Colonic mucosa (tissue), 4 donors: ENCODE measurements at regions not wholly inside any gene's neighbourhood (a gene's known extent, or its start where the extent isn't known, plus 50 kb on each side); places are given as distances from the start of the nearest gene placed in this dataset.

Source experiments
- DNase-seq: peaks from one replicate; pipeline ENCODE4 v3.0.0-alpha.2; 2020
- H3K27ac ChIP-seq: fragments of 200-600 bp; one replicate; pipeline ENCODE4 v1.8.0; 2021
- H3K27me3 ChIP-seq: fragments of 200-600 bp; one replicate; pipeline ENCODE4 v1.8.0; 2021
- H3K36me3 ChIP-seq: fragments of 200-600 bp; one replicate; pipeline ENCODE4 v1.8.0; 2021
- H3K4me1 ChIP-seq: fragments of 200-600 bp; one replicate; pipeline ENCODE4 v1.8.0; 2021; ENCODE audit warnings: mild to moderate bottlenecking
- H3K4me3 ChIP-seq: fragments of 200-600 bp; one replicate; pipeline ENCODE4 v1.8.0; 2021
- H3K9ac ChIP-seq, 2 donors: one replicate each; pipeline ENCODE4 v1.7.0; 2013; ENCODE audit warnings: control low read depth in 2 of 2, low read depth in 2 of 2, low read length in 2 of 2
- H3K9me3 ChIP-seq: fragments of 200-600 bp; one replicate; pipeline ENCODE4 v1.8.0; 2021
- intact Hi-C: fragments of 100-400 bp; cut with DNase I; formaldehyde crosslinking; loops from one replicate; pipeline ENCODE4 v1.14.1; 2022
- TF ChIP-seq, protein P1 (sequence below): fragments of 200-600 bp; IDR thresholded peaks from one replicate; pipeline ENCODE4 v1.8.0; 2022; ENCODE audit warnings: antibody characterized with exemption, mild to moderate bottlenecking
- donor health status: healthy.
- donor health status: DM: no; HTN: no; CAD: no.
- donor health status: DM: no; HTN: no; CAD: no.

DNA sequence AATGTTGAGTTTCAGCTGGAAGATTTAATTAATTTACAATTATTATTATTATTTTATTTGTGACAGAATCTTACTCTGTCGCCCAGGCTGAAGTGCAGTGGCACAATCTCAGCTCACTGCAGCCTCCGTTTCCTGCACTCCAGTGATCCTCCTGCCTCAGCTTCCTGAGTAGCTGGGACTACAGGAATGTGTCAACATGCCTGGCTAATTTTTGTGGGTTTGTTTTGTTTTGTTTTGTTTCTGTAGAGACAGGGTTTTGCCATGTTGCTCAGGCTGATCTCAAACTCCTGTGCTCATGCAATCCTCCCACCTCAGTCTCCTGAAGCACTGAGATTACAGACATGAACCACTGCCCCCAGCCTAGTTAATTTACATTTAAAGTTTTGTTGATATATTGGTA lies 93.8 kb upstream of the MEOX2 start:
- no peak overlapping the region for H3K4me3 ChIP-seq
- no peak for DNase-seq

DNA sequence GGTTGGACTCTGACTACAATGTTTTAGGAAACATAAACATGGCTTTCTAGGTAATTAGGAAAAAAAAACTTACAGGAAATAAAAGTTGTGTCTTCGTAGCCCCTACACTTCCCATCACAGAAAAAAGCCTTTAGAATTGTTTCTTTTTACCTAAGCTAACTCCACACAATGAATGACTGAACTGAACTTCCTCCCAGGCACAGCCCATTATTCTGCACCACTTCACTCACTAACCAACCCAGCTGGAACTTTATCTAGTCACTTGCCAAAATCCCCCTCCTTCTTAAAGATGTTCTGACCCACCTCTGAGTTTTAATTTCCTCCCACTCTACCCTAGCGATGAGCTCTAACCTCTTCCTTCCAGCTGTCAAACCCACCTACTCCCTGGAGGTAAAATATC lies 91.7 kb upstream of the MEOX2 start:
- Histone ChIP-seq H3K9ac (no peak overlapping the region), H3K27me3 (no peaks in the 10 kb centered on the region), H3K36me3 (no peaks in the 10 kb centered on the region), H3K4me3 (no peak overlapping the region), H3K4me1 (no peaks in the 10 kb centered on the region), H3K27ac (no peak overlapping the region), H3K9me3 (no peaks in the 10 kb centered on the region)
- TF ChIP-seq, protein P1, sequence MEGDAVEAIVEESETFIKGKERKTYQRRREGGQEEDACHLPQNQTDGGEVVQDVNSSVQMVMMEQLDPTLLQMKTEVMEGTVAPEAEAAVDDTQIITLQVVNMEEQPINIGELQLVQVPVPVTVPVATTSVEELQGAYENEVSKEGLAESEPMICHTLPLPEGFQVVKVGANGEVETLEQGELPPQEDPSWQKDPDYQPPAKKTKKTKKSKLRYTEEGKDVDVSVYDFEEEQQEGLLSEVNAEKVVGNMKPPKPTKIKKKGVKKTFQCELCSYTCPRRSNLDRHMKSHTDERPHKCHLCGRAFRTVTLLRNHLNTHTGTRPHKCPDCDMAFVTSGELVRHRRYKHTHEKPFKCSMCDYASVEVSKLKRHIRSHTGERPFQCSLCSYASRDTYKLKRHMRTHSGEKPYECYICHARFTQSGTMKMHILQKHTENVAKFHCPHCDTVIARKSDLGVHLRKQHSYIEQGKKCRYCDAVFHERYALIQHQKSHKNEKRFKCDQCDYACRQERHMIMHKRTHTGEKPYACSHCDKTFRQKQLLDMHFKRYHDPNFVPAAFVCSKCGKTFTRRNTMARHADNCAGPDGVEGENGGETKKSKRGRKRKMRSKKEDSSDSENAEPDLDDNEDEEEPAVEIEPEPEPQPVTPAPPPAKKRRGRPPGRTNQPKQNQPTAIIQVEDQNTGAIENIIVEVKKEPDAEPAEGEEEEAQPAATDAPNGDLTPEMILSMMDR, result no peak
- intact Hi-C loops, result no loop called here
- no peak for DNase-seq

More for the DNA sequence above, 93.8 kb upstream of the MEOX2 start:
- H3K27me3 ChIP-seq, result no peaks in the 10 kb centered on the region
- H3K4me1 ChIP-seq, result no peaks in the 10 kb centered on the region
- H3K27ac ChIP-seq, result no peak overlapping the region
- H3K9ac ChIP-seq, result no peak overlapping the region
- no peaks in the 10 kb centered on the region for H3K9me3 ChIP-seq
- no peaks in the 10 kb centered on the region for H3K36me3 ChIP-seq
- intact Hi-C loops, result no loop called here
- TF ChIP-seq, protein P1, result no peak

DNA sequence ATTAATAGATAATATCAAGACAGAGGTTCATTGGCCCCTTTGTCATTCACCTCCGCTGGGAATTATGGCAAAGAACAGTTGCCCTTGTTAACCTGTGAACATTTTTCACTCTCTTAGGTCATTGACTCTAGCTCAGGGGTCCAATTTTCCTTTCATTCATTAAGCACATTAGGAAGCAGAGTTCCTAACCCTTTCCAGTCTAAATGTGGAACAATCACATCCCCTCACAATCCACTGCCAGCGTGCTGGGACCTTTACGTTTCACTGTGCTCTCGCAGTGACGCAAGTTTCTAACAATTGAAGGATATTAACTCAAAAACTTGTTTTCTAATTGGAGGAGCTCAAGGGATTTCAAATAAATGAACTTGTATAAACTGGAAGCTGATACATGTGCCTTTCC lies 79.3 kb upstream of the MEOX2 start:
- no peaks in the 10 kb centered on the region for H3K4me1 ChIP-seq
- H3K9ac ChIP-seq, result no peak overlapping the region
- no peaks in the 10 kb centered on the region for H3K36me3 ChIP-seq
- no peaks in the 10 kb centered on the region for H3K9me3 ChIP-seq
- TF ChIP-seq, protein P1, result no peak
- no peak overlapping the region for H3K27ac ChIP-seq
- H3K27me3 ChIP-seq, result no peaks in the 10 kb centered on the region
- intact Hi-C loops, result no loop called here
- DNase-seq, result no peak
- no peak overlapping the region for H3K4me3 ChIP-seq

DNA sequence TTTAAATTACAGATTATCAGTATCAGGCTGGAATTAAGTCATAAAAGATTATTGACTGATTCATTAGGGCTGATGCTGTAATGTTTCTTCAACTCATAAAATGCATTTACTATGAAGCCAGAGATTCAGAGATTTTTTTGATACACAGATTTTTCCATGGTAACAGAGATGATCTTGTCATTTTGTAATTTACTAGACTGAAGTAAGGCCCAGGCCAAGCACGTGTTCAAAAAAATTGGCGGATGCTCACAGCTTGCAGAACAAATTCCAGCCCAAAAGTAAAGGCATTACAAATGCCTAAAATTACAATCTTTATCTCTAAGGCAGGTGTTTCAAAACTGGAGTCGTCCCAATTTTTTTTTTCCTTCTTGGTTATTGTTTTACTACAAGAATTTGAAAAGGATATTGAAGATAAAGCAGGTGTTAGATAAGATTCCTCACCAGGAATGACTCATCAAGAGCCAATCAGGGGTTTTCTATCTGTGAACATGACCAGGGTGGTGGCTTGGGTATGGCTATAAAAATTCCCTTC lies 78.4 kb upstream of the MEOX2 start:
- TF ChIP-seq, protein P1, result no peak
- no peaks in the 10 kb centered on the region for H3K27me3 ChIP-seq
- H3K9ac ChIP-seq, result no peak overlapping the region
- H3K9me3 ChIP-seq, result no peaks in the 10 kb centered on the region
- DNase-seq, result peak; percentile 31
- H3K27ac ChIP-seq, result no peak overlapping the region
- no peak overlapping the region for H3K4me3 ChIP-seq
- H3K36me3 ChIP-seq, result no peaks in the 10 kb centered on the region
- intact Hi-C loops, result no loop called here
- no peaks in the 10 kb centered on the region for H3K4me1 ChIP-seq

DNA sequence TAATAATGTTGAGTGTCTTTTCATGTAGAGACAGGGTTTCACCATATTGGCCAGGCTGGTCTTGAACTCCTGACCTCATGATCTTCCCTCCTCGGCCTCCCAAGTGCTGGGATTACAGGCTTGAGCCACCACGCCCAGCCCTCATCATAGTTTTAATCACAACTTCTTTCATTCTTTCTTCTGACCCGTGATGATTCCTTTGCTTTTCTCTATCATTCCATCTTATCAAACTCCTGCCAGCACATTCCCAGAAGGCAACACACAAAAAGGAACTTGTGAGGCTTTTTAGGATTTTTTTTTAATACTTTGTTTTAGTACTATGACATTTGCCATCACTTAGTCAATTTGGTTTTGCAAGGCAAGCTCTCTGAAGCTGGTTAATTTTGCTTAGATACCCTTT lies 77.5 kb upstream of the MEOX2 start:
- Histone ChIP-seq H3K4me1 (no peaks in the 10 kb centered on the region), H3K9me3 (no peaks in the 10 kb centered on the region), H3K27ac (no peak overlapping the region), H3K9ac (no peak overlapping the region), H3K36me3 (no peaks in the 10 kb centered on the region), H3K27me3 (no peaks in the 10 kb centered on the region), H3K4me3 (no peak overlapping the region)
- intact Hi-C loops, result no loop called here
- TF ChIP-seq, protein P1, result no peak
- DNase-seq, result no peak
